ENCODE measurements at regions not wholly inside any gene's neighbourhood (a gene's known extent, or its start where the extent isn't known, plus 50 kb on each side); places are given as distances from the start of the nearest gene placed in this dataset.

DNA sequence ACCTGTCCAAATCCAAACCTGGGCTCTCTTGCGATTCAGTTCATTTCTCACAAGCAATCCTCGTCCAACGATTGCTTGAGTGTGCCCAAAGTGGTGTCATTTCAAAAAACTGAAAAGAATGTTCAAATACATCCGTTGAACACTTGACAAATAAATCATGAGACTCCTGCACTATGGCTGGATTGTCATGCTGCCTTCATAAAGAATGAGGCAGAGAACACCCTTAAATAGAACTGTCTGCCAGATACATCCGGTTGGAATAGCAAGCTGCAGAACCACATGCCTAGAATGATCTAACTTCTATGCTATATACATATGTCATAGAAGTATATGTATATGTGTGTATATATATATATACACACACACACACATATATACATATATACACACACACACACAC is 55.4 kb upstream of the HAPSTR1 start:
- TF ChIP-seq, protein P1, sequence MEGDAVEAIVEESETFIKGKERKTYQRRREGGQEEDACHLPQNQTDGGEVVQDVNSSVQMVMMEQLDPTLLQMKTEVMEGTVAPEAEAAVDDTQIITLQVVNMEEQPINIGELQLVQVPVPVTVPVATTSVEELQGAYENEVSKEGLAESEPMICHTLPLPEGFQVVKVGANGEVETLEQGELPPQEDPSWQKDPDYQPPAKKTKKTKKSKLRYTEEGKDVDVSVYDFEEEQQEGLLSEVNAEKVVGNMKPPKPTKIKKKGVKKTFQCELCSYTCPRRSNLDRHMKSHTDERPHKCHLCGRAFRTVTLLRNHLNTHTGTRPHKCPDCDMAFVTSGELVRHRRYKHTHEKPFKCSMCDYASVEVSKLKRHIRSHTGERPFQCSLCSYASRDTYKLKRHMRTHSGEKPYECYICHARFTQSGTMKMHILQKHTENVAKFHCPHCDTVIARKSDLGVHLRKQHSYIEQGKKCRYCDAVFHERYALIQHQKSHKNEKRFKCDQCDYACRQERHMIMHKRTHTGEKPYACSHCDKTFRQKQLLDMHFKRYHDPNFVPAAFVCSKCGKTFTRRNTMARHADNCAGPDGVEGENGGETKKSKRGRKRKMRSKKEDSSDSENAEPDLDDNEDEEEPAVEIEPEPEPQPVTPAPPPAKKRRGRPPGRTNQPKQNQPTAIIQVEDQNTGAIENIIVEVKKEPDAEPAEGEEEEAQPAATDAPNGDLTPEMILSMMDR (IDR thresholded peaks at IDR 0.05), result no peak
- no peak for TF ChIP-seq POLR2A (IDR thresholded peaks at IDR 0.05)

Measured in body of pancreas (tissue), 4 donors.